ENCODE measurements at regions not wholly inside any gene's neighbourhood (a gene's known extent, or its start where the extent isn't known, plus 50 kb on each side); places are given as distances from the start of the nearest gene placed in this dataset.

DNA sequence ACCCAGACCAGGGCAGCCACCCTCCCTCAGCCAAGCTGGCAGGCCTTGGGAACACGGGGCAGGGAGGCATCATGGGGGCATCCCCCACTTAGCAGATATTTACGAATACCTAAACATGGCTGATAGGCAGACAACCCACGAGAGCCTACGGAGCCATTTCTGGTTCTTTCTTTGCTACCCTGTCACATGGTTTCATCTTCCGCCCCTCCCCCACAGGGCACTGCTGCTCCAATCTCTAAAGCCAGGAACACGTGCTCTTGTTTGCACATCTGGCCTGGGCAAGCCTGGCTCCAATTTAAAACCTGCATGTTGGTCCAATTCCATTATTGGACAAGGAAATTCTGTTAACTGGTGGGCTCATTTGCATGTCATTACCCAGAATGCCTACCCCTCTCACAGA is 447.4 kb upstream of the NR2F2 start:
- TF ChIP-seq CTCF (IDR thresholded peaks at IDR 0.05; ENCODE audit: borderline replicate concordance, extremely low read depth, low read length, poor library complexity, severe bottlenecking) (no peak), EZH2 (IDR thresholded peaks at IDR 0.05; ENCODE audit: borderline replicate concordance, low read depth, low read length, severe bottlenecking) (no peak)
